GM12892 (cell line): ENCODE measurements at regions not wholly inside any gene's neighbourhood (a gene's known extent, or its start where the extent isn't known, plus 50 kb on each side); places are given as distances from the start of the nearest gene placed in this dataset.

Experiments
- DNase-seq: peaks from one replicate; pipeline ENCODE4 v3.0.0; 2011; ENCODE audit not compliant: insufficient read length
- FAIRE-seq: peaks from 2 replicates; lab custom pipeline; 2011; peaks lifted over from hg19 to GRCh38; lab: Jason Lieb, UNC
- POLR2A ChIP-seq: IDR thresholded peaks from 2 replicates; pipeline ENCODE4 v1.6.1; 2011; ENCODE audit warnings: low read depth, low read length, control low read depth
- POLR2AphosphoS5 ChIP-seq: IDR thresholded peaks from 2 replicates; pipeline ENCODE4 v1.6.1; 2011; ENCODE audit warnings: low read depth, low read length, control low read depth
- TAF1 ChIP-seq: IDR thresholded peaks from 2 replicates; pipeline ENCODE4 v1.6.1; 2011; ENCODE audit warnings: low read depth, mild to moderate bottlenecking, control low read depth, low read length, borderline replicate concordance

- TF ChIP-seq POLR2A (no peak), TAF1 (no peak), POLR2AphosphoS5 (no peak)
- DNase-seq (no peak), FAIRE-seq (no peak)
Measured at GRCh38 chr1:191346381-191346780, 811.9 kb upstream of the RGS18 start.

GRCh38 chr1:191348328-191348727 lies 809.9 kb upstream of the RGS18 start:
- TF ChIP-seq TAF1, result no peak
- no peak for TF ChIP-seq POLR2A
- TF ChIP-seq POLR2AphosphoS5, result no peak
- no peak for DNase-seq
- FAIRE-seq, result no peak

- DNase-seq, result no peak
- FAIRE-seq, result no peak
- TF ChIP-seq POLR2A (no peak), TAF1 (no peak), POLR2AphosphoS5 (no peak)
Measured at GRCh38 chr1:191350938-191351337, 807.3 kb upstream of the RGS18 start.

GRCh38 chr1:191358724-191359123 lies 799.5 kb upstream of the RGS18 start:
- TF ChIP-seq TAF1 (no peak), POLR2AphosphoS5 (no peak), POLR2A (no peak)
- no peak for FAIRE-seq
- no peak for DNase-seq

- DNase-seq, result no peak
- TF ChIP-seq TAF1 (no peak), POLR2AphosphoS5 (no peak), POLR2A (no peak)
- FAIRE-seq, result no peak
Measured at GRCh38 chr1:191366686-191367085, 791.6 kb upstream of the RGS18 start.

- FAIRE-seq (no peak), DNase-seq (no peak)
Measured at GRCh38 chr1:191368891-191369654, 789.2 kb upstream of the RGS18 start.

GRCh38 chr1:191371626-191372025 lies 786.6 kb upstream of the RGS18 start:
- no peak for FAIRE-seq
- TF ChIP-seq POLR2AphosphoS5 (no peak), POLR2A (no peak), TAF1 (no peak)
- DNase-seq, result no peak

More at GRCh38 chr1:191368891-191369654, 789.2 kb upstream of the RGS18 start:
- TF ChIP-seq POLR2AphosphoS5 (no peak), POLR2A (no peak), TAF1 (no peak)

GRCh38 chr1:191388283-191388682 lies 770.0 kb upstream of the RGS18 start:
- no peak for TF ChIP-seq TAF1
- no peak for TF ChIP-seq POLR2A
- no peak for TF ChIP-seq POLR2AphosphoS5
- DNase-seq (no peak), FAIRE-seq (no peak)

GRCh38 chr1:191396622-191397021 lies 761.6 kb upstream of the RGS18 start:
- no peak for TF ChIP-seq POLR2AphosphoS5
- no peak for TF ChIP-seq TAF1
- no peak for TF ChIP-seq POLR2A
- FAIRE-seq (no peak), DNase-seq (no peak)

- no peak for FAIRE-seq
- DNase-seq, result no peak
- no peak for TF ChIP-seq POLR2A
- no peak for TF ChIP-seq POLR2AphosphoS5
- no peak for TF ChIP-seq TAF1
Measured at GRCh38 chr1:191398551-191398950, 759.7 kb upstream of the RGS18 start.

GRCh38 chr1:191405417-191405816 lies 752.8 kb upstream of the RGS18 start:
- TF ChIP-seq TAF1, result no peak
- no peak for TF ChIP-seq POLR2A
- no peak for TF ChIP-seq POLR2AphosphoS5
- no peak for FAIRE-seq
- DNase-seq, result no peak

GRCh38 chr1:191414981-191415640 lies 743.2 kb upstream of the RGS18 start:
- FAIRE-seq (no peak), DNase-seq (no peak)
- no peak for TF ChIP-seq TAF1
- no peak for TF ChIP-seq POLR2A
- no peak for TF ChIP-seq POLR2AphosphoS5
